NT2/D1 (cell line): ENCODE measurements at regions not wholly inside any gene's neighbourhood (a gene's known extent, or its start where the extent isn't known, plus 50 kb on each side); places are given as distances from the start of the nearest gene placed in this dataset.

Experiments
- YY1 ChIP-seq: IDR thresholded peaks from 2 replicates; pipeline ENCODE4 v1.6.1; 2011; ENCODE audit not compliant: insufficient read length, insufficient read depth
- ZNF274 ChIP-seq: IDR thresholded peaks from 2 replicates; pipeline ENCODE4 v1.6.1; 2011; ENCODE audit warnings: mild to moderate bottlenecking, low read depth, low read length

GRCh38 chr2:19021721-19022120, 336.7 kb downstream of the OSR1 start:
- TF ChIP-seq ZNF274 (no peak), YY1 (no peak)
